ENCODE measurements at regions not wholly inside any gene's neighbourhood (a gene's known extent, or its start where the extent isn't known, plus 50 kb on each side); places are given as distances from the start of the nearest gene placed in this dataset.
A peak's percentile ranks its signal among the peaks of the same experiment; 100 is the strongest.

DNA sequence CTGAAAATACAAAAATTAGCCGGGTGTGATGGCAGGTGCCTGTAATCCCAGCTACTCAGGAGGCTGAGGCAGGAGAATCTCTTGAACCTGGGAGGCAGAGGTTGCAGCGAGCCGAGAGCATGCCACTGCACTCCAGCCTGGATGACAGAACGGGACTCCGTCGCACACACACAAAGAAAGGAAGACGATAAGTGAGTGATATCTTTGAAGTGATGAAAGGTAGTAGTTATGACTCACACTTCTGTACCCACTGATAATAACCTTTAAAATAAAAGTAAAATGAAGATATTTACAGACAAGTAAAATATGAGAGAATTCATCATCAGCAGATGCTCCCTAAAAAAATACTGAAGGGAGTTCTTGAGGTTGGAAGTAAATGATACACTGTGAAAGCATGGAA, 171.3 kb upstream of the CRY1 start:
- no peak for DNase-seq
- Histone ChIP-seq H3K36me3 (no peaks in the 10 kb centered on the region), H3K27me3 (ENCODE audit: insufficient read depth, low read depth, severe bottlenecking) (no peaks in the 10 kb centered on the region), H3K27ac (no peak overlapping the region), H3K9me3 (ENCODE audit: severe bottlenecking) (no peaks in the 10 kb centered on the region), H3K4me3 (ENCODE audit: low read depth, low read length) (no peak overlapping the region)
- TF ChIP-seq, protein P1, sequence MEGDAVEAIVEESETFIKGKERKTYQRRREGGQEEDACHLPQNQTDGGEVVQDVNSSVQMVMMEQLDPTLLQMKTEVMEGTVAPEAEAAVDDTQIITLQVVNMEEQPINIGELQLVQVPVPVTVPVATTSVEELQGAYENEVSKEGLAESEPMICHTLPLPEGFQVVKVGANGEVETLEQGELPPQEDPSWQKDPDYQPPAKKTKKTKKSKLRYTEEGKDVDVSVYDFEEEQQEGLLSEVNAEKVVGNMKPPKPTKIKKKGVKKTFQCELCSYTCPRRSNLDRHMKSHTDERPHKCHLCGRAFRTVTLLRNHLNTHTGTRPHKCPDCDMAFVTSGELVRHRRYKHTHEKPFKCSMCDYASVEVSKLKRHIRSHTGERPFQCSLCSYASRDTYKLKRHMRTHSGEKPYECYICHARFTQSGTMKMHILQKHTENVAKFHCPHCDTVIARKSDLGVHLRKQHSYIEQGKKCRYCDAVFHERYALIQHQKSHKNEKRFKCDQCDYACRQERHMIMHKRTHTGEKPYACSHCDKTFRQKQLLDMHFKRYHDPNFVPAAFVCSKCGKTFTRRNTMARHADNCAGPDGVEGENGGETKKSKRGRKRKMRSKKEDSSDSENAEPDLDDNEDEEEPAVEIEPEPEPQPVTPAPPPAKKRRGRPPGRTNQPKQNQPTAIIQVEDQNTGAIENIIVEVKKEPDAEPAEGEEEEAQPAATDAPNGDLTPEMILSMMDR (IDR thresholded peaks at IDR 0.05; ENCODE audit: low read depth, low read length) = no peak

DNA sequence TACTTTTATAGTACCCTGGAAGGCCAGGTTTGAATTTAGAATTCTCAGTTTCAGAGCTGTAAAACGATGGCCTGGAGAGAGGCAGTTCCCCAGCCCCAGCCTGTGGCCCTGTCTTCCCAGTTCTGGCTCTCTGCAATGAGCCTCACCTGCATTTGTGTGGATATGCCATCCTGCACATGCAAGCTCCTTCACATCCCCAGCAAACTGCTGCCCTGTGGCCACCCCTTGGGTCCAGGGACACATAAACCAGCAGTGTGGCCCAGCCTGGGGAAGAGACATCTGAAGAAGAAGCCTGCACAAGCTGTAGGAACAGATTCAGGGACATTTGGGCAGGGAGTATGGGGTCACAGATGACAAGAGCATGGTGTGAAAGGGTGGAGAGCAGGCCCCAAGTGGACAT, 174.3 kb upstream of the CRY1 start:
- Histone ChIP-seq H3K9me3 (ENCODE audit: severe bottlenecking) (no peaks in the 10 kb centered on the region), H3K36me3 (no peaks in the 10 kb centered on the region), H3K27me3 (ENCODE audit: insufficient read depth, low read depth, severe bottlenecking) (no peaks in the 10 kb centered on the region), H3K27ac (no peak overlapping the region), H3K4me3 (ENCODE audit: low read depth, low read length) (no peak overlapping the region)
- TF ChIP-seq, protein P1 (IDR thresholded peaks at IDR 0.05; ENCODE audit: low read depth, low read length) = no peak
- DNase-seq = no peak

DNA sequence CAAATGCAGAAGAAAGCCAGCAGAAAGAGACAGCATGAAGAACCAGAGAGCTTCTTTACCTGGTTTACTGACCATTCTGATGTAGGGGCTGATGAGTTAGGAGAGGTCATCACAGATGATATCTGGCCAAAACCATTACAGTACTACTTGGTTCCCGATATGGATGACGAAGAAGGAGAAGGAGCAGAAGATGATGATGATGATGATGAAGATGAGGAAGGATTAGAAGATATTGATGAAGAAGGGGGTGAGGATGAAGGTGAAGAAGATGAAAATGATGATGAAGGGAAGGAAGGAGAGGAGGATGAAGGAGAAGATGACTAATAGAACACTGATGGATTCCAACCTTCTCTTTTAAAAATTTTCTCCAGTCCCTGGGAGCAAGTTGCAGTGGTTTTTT, 178.2 kb upstream of the CRY1 start:
- Histone ChIP-seq H3K4me3 (ENCODE audit: low read depth, low read length) (no peak overlapping the region), H3K36me3 (no peaks in the 10 kb centered on the region), H3K27ac (no peak overlapping the region), H3K27me3 (ENCODE audit: insufficient read depth, low read depth, severe bottlenecking) (no peaks in the 10 kb centered on the region), H3K9me3 (ENCODE audit: severe bottlenecking) (no peaks in the 10 kb centered on the region)
- DNase-seq = no peak
- TF ChIP-seq, protein P1 (IDR thresholded peaks at IDR 0.05; ENCODE audit: low read depth, low read length) = no peak

DNA sequence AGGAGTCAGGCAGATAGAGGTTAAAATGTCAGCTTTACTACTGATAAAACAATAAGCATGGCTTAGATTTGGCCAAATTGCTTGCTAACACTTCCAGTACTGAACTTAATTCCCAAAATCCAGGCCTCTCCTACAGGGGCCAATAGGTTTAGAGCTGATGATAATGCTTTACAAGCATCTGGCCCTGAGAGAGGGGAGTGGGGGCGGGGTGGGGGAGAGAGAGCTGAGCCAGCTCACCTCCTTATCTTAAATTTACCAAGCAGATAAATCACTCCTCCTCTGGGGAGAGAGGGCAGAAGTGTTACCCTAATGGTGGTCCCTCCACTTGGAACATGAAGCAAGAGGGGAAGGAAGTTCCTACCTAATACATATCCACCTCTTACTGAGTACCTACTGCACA, 182.2 kb upstream of the CRY1 start:
- no peaks in the 10 kb centered on the region for H3K27me3 ChIP-seq (ENCODE audit: insufficient read depth, low read depth, severe bottlenecking)
- TF ChIP-seq, protein P1 (IDR thresholded peaks at IDR 0.05; ENCODE audit: low read depth, low read length) = no peak
- H3K9me3 ChIP-seq (ENCODE audit: severe bottlenecking) = no peaks in the 10 kb centered on the region
- H3K4me3 ChIP-seq (ENCODE audit: low read depth, low read length) = no peak overlapping the region
- H3K36me3 ChIP-seq = no peaks in the 10 kb centered on the region
- H3K27ac ChIP-seq = no peak overlapping the region
- no peak for DNase-seq

DNA sequence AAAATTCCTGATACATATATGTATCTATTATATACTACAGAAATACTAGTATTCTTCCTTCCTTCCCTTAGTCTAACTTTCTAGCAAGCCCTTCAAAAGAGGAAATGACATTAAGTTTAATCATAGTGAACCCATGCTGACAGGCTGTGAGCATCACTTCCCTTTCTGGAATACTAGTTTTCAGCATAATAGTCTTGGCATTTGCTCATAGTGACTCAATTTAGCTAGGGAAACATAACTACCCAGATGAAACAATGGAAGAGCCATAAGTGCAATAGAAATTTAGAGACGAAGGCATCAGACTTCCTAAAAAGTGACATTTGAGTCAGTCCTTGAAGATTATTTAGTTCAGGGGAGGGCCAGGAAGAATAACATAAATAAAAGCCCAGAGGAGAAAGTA, 184.5 kb upstream of the CRY1 start:
- no peaks in the 10 kb centered on the region for H3K9me3 ChIP-seq (ENCODE audit: severe bottlenecking)
- H3K27me3 ChIP-seq (ENCODE audit: insufficient read depth, low read depth, severe bottlenecking) = no peaks in the 10 kb centered on the region
- no peak overlapping the region for H3K4me3 ChIP-seq (ENCODE audit: low read depth, low read length)
- no peak overlapping the region for H3K27ac ChIP-seq
- H3K36me3 ChIP-seq = no peaks in the 10 kb centered on the region
- DNase-seq = no peak
- TF ChIP-seq, protein P1 (IDR thresholded peaks at IDR 0.05; ENCODE audit: low read depth, low read length) = no peak

DNA sequence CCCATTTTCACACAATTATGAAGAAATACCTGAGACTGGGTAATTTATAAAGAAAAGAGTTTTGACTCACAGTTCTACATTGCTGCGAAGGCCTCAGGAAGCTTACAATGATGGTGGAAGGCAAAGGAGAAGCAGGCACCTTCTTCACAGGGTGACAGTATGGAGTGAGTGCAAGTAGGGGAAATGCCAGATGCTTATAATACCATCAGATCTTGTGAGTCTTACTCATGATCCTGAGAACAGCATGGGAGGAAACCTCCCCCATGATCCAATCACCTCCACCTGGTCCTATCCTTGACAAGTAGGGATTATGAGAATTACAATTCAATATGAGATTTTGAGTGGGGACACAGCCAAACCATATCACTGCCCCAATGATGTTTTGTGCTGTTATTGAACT, 189.3 kb upstream of the CRY1 start:
- no peaks in the 10 kb centered on the region for H3K36me3 ChIP-seq
- H3K4me3 ChIP-seq (ENCODE audit: low read depth, low read length) = no peak overlapping the region
- H3K27me3 ChIP-seq (ENCODE audit: insufficient read depth, low read depth, severe bottlenecking) = no peaks in the 10 kb centered on the region
- TF ChIP-seq, protein P1 (IDR thresholded peaks at IDR 0.05; ENCODE audit: low read depth, low read length) = no peak
- H3K9me3 ChIP-seq (ENCODE audit: severe bottlenecking) = peaks cover 4% of the 10 kb centered on the region
- peak; percentile 48 for DNase-seq
- H3K27ac ChIP-seq = no peak overlapping the region

All from WERI-Rb-1 (cell line).